Effector memory CD8-positive, alpha-beta T cell (primary cell): ENCODE measurements at regions not wholly inside any gene's neighbourhood (a gene's known extent, or its start where the extent isn't known, plus 50 kb on each side); places are given as distances from the start of the nearest gene placed in this dataset.

Experiments
- ATAC-seq: fragments of 150-1000 bp; cut with Tn5 transposase; replicated peaks from 2 replicates; pipeline ENCODE4 v1.10.0; 2021; ENCODE audit warnings: mild to moderate bottlenecking, moderate library complexity
- DNase-seq, 3 experiments: peaks; one replicate each; pipeline ENCODE4 v3.0.0; 2021
- H3K27ac Mint-ChIP-seq, 2 donors: one replicate each; pipeline ENCODE4 v1.8.0; 2022; ENCODE audit warnings: mild to moderate bottlenecking in 2 of 2, mixed read lengths in 2 of 2, moderate library complexity in 2 of 2
- H3K27me3 Mint-ChIP-seq, 2 donors: one replicate each; pipeline ENCODE4 v1.8.0; 2022; ENCODE audit warnings: mixed read lengths in 2 of 2
- H3K36me3 Mint-ChIP-seq: one replicate; pipeline ENCODE4 v1.8.0; 2022; ENCODE audit warnings: mild to moderate bottlenecking, moderate library complexity, mixed read lengths; ENCODE audit not compliant: insufficient read depth
- H3K4me1 Mint-ChIP-seq, 2 donors: one replicate each; pipeline ENCODE4 v1.8.0; 2022; ENCODE audit warnings: low read depth in 2 of 2, mixed read lengths in 2 of 2
- H3K4me3 Mint-ChIP-seq, 2 donors: one replicate each; pipeline ENCODE4 v1.8.0; 2022; ENCODE audit warnings: mild to moderate bottlenecking in 2 of 2, mixed read lengths in 2 of 2, moderate library complexity in 2 of 2
- H3K9me3 Mint-ChIP-seq, 2 donors: one replicate each; pipeline ENCODE4 v1.8.0; 2022; ENCODE audit warnings: mixed read lengths in 2 of 2

DNA sequence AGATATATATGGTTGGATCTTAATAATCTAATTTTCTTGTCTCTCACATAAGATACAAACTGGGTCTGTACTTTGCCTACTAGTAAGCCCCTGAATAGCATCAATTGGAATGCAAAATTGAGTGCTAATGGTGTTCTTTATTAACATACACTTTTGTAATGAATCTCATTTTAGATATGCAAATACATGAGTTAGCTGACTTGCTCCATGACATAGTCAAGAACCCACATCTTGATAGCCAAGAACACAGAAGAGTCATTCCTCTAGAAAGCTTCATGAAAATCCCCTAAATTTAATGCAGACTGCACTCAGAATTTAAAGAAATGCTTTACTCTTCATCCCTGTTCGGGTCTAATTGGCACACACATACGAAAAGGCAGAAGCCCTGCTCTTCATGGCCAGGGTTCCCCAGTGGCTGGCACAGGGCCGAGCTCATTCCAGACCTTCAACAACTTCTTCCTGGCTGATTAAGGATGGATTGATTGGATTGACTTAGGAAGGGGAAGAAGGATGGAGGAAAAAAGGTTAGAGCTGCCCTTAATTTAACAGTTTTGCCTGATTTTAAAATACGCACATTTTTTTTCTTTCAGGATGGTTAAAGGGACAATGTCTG is 431.1 kb upstream of the KLF6 start:
- Mint-ChIP-seq H3K27ac (no peak overlapping the region), H3K4me1 (peaks cover 0 to 4% of the 10 kb centered on the region in 2 donors)

DNA sequence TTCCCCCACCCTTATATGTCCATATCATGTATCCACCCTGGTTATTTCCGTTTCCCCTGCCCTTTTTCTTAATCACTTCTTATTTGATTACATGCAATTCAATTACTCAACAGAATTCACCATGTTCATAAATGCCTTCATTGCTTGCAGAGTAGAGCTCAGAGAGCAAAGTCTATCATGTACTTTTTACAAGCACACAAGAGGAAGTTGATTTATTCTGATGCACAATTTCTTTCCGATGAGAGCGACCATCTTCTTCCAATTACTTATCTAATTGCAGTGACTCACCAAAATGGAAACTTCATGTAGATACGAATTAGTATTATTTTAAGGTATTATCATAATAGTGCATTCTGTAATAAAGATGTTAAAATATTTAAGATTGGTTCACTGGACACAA is 430.5 kb upstream of the KLF6 start:
- Mint-ChIP-seq H3K27me3 (peaks cover 6 to 9% of the 10 kb centered on the region in 2 donors), H3K36me3 (no peaks in the 10 kb centered on the region), H3K4me3 (no peak overlapping the region), H3K4me1 (peaks cover 0 to 4% of the 10 kb centered on the region in 2 donors), H3K27ac (no peak overlapping the region), H3K9me3 (no peaks in the 10 kb centered on the region)
- ATAC-seq (no peak), DNase-seq (no peak)

More for the DNA sequence above, 431.1 kb upstream of the KLF6 start:
- H3K36me3 Mint-ChIP-seq: no peaks in the 10 kb centered on the region
- no peak overlapping the region for H3K4me3 Mint-ChIP-seq
- DNase-seq (no peak), ATAC-seq (no peak)
- H3K27me3 Mint-ChIP-seq: peaks cover 9 to 10% of the 10 kb centered on the region in 2 donors
- no peaks in the 10 kb centered on the region for H3K9me3 Mint-ChIP-seq

GRCh38 chr10:4214908-4215307 is 429.9 kb upstream of the KLF6 start:
- Mint-ChIP-seq H3K9me3 (no peaks in the 10 kb centered on the region), H3K4me1 (peaks cover 0 to 4% of the 10 kb centered on the region in 2 donors), H3K4me3 (no peak overlapping the region), H3K27ac (no peak overlapping the region), H3K36me3 (no peaks in the 10 kb centered on the region), H3K27me3 (peaks cover 5 to 9% of the 10 kb centered on the region in 2 donors)
- no peak for ATAC-seq
- no peak for DNase-seq

DNA sequence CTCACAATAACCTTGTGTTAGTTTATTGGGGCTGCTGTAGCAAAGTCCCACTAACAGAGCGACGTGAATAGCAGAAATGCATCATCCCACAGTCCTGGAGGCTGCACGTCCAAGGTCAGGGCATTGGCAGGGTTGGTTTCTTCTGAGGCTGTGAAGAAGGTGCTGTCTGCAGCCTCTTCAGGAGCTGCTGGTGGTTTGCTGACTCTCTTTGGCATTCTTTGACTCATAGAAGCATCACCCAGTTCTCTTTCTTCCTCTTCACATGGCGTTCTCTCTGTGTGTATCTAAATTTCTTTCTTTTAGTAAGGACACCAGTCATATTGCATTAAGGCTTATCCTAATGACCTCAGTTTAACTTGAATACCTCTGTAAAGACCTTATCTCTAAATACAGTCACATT is 428.4 kb upstream of the KLF6 start:
- ATAC-seq: no peak
- H3K4me3 Mint-ChIP-seq: no peak overlapping the region
- peaks cover 6 to 9% of the 10 kb centered on the region in 2 donors for H3K27me3 Mint-ChIP-seq
- no peak overlapping the region for H3K27ac Mint-ChIP-seq
- H3K4me1 Mint-ChIP-seq: no peaks in the 10 kb centered on the region
- DNase-seq: no peak
- H3K9me3 Mint-ChIP-seq: no peaks in the 10 kb centered on the region
- H3K36me3 Mint-ChIP-seq: no peaks in the 10 kb centered on the region

DNA sequence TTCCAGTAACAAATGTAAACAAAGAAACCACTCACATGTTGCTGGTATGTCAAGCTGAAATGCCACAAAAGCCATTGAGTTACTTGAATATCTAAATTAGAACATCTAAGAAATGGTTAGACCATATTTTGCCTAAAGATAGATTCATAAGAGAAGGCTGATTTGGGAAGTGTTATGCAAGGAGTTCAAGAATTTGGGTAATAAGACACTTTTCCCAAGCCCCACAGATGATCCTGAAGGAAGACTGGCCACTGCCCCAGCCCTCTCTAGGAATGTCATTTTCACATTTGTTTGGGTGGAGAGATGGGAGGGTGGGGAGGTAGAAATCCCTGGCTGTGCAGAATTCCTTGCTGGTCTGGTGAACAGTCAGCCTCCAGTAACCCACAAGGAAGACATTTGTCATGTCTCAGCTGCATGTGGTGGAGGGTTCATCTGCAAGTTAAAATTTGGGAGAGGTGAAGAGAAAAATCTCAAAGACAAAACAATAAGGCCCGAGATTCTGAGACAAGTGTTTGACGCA is 427.2 kb upstream of the KLF6 start:
- Mint-ChIP-seq H3K27me3 (peaks cover 17% of the 10 kb centered on the region in 2 donors), H3K27ac (no peak overlapping the region), H3K36me3 (no peaks in the 10 kb centered on the region), H3K4me1 (peaks cover 0 to 3% of the 10 kb centered on the region in 2 donors), H3K4me3 (no peak overlapping the region), H3K9me3 (no peaks in the 10 kb centered on the region)
- ATAC-seq (no peak), DNase-seq (no peak)

- Mint-ChIP-seq H3K4me1 (peaks cover 0 to 3% of the 10 kb centered on the region in 2 donors), H3K36me3 (no peaks in the 10 kb centered on the region), H3K4me3 (no peak overlapping the region), H3K27ac (peak overlapping the region in 1 of 2 donors; percentile 27), H3K9me3 (no peaks in the 10 kb centered on the region), H3K27me3 (peaks cover 12 to 16% of the 10 kb centered on the region in 2 donors)
- no peak for ATAC-seq
- DNase-seq: no peak
These were observed 423.5 kb upstream of the KLF6 start for GRCh38 chr10:4208499-4208898.

DNA sequence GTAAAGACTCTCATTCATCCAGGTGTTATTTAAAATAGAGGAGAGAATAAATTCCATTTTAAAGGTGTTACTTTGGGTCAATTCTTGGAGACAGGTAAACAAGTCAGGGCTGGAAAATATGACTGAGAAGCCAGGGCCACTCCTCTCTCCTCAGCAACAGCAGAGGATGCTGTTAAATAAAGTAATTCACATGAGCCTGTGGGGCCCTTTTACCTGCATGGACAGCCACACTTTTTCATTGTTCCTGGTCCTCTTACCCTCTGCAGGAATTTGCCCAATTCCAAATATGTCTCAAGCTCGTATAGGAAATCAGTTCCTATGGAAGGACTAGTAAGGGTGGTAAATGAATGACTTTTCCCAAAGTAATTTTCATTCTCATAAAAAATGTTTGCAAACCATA is 420.1 kb upstream of the KLF6 start:
- no peak overlapping the region for H3K4me3 Mint-ChIP-seq
- DNase-seq: no peak
- H3K27me3 Mint-ChIP-seq: peaks cover 17 to 33% of the 10 kb centered on the region in 2 donors
- peaks cover 0 to 9% of the 10 kb centered on the region in 2 donors for H3K4me1 Mint-ChIP-seq
- H3K36me3 Mint-ChIP-seq: no peaks in the 10 kb centered on the region
- no peak for ATAC-seq
- H3K9me3 Mint-ChIP-seq: no peaks in the 10 kb centered on the region
- no peak overlapping the region for H3K27ac Mint-ChIP-seq

DNA sequence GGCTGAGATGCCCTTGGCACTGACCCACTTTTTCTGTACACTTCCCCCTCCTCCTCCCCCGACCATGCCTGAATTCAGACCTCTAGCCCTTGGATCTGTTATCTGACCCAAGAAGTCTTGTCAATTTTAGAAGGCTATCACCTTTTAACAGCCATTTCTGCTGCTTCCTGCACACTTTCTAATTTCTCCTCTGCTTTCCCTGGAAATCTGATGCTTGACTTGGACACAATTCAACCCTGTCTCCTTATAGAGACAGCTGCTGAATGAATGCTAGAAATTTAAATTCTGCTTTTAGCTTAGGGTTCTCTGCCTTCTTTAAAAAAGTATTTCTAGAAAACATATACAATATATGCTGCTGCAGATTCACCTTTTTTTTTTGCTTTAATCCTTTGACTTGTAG is 417.9 kb upstream of the KLF6 start:
- peaks cover 11 to 32% of the 10 kb centered on the region in 2 donors for H3K27me3 Mint-ChIP-seq
- no peak overlapping the region for H3K27ac Mint-ChIP-seq
- ATAC-seq (no peak), DNase-seq (no peak)
- H3K9me3 Mint-ChIP-seq: no peaks in the 10 kb centered on the region
- H3K4me1 Mint-ChIP-seq: peaks cover 0 to 7% of the 10 kb centered on the region in 2 donors
- H3K36me3 Mint-ChIP-seq: no peaks in the 10 kb centered on the region
- H3K4me3 Mint-ChIP-seq: no peak overlapping the region

GRCh38 chr10:4201866-4202825 is 417.1 kb upstream of the KLF6 start:
- peak overlapping the region in 1 of 2 donors; percentile 75 for H3K27ac Mint-ChIP-seq
- DNase-seq: no peak
- H3K4me3 Mint-ChIP-seq: no peak overlapping the region
- H3K36me3 Mint-ChIP-seq: no peaks in the 10 kb centered on the region
- H3K27me3 Mint-ChIP-seq: peaks cover 6 to 24% of the 10 kb centered on the region in 2 donors
- peaks cover 0 to 5% of the 10 kb centered on the region in 2 donors for H3K4me1 Mint-ChIP-seq
- H3K9me3 Mint-ChIP-seq: no peaks in the 10 kb centered on the region
- no peak for ATAC-seq

GRCh38 chr10:4199196-4199595 is 414.2 kb upstream of the KLF6 start:
- Mint-ChIP-seq H3K9me3 (no peaks in the 10 kb centered on the region), H3K4me1 (peaks cover 4 to 5% of the 10 kb centered on the region in 2 donors), H3K27ac (no peak overlapping the region), H3K36me3 (peaks cover 3% of the 10 kb centered on the region), H3K27me3 (peaks cover 6 to 17% of the 10 kb centered on the region in 2 donors), H3K4me3 (no peak overlapping the region)
- DNase-seq (no peak), ATAC-seq (no peak)

GRCh38 chr10:4198216-4198615 is 413.2 kb upstream of the KLF6 start:
- DNase-seq (no peak), ATAC-seq (no peak)
- Mint-ChIP-seq H3K4me3 (no peak overlapping the region), H3K27ac (no peak overlapping the region), H3K9me3 (no peaks in the 10 kb centered on the region), H3K27me3 (peaks cover 6 to 17% of the 10 kb centered on the region in 2 donors), H3K4me1 (peaks cover 4 to 5% of the 10 kb centered on the region in 2 donors), H3K36me3 (peaks cover 3% of the 10 kb centered on the region)

DNA sequence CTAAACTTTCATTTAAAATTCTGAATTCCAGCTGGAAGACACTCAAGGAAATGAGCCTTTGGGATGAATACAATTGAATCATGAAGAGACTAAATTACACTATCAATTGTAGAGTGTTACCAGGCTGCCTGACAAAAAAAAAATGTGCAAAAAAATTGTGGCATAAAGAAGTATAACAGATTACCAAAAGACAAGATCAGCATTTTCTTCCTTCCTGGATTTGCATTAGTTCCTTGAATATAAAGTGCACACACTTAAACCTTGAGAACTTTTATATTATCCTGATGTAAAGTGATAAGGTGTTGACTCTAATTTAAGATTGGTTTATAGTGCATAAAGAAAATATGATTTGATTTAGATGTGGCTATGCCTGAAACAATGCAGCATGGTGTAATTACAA is 412.7 kb upstream of the KLF6 start:
- DNase-seq (no peak), ATAC-seq (no peak)
- H3K4me3 Mint-ChIP-seq: no peak overlapping the region
- H3K36me3 Mint-ChIP-seq: peaks cover 3% of the 10 kb centered on the region
- H3K27ac Mint-ChIP-seq: no peak overlapping the region
- H3K27me3 Mint-ChIP-seq: peaks cover 6 to 16% of the 10 kb centered on the region in 2 donors
- no peaks in the 10 kb centered on the region for H3K9me3 Mint-ChIP-seq
- H3K4me1 Mint-ChIP-seq: peaks cover 4 to 5% of the 10 kb centered on the region in 2 donors

GRCh38 chr10:4196771-4197390 is 411.9 kb upstream of the KLF6 start:
- peaks cover 3% of the 10 kb centered on the region for H3K36me3 Mint-ChIP-seq

More at GRCh38 chr10:4196771-4197390, 411.9 kb upstream of the KLF6 start:
- ATAC-seq (no peak), DNase-seq (no peak)
- peaks cover 4 to 5% of the 10 kb centered on the region in 2 donors for H3K4me1 Mint-ChIP-seq
- no peak overlapping the region for H3K4me3 Mint-ChIP-seq
- peaks cover 5 to 8% of the 10 kb centered on the region in 2 donors for H3K27me3 Mint-ChIP-seq
- no peaks in the 10 kb centered on the region for H3K9me3 Mint-ChIP-seq
- H3K27ac Mint-ChIP-seq: peak overlapping the region in 1 of 2 donors; percentile 47
